PC-3 (cell line): ENCODE measurements at regions not wholly inside any gene's neighbourhood (a gene's known extent, or its start where the extent isn't known, plus 50 kb on each side); places are given as distances from the start of the nearest gene placed in this dataset.
A peak's percentile ranks its signal among the peaks of the same experiment; 100 is the strongest.

Experiments
- ATAC-seq: fragments of 200-7000 bp; cut with Tn5 transposase; 2 replicates; pipeline ENCODE4 v1.9.1; 2020; ENCODE audit warnings: mild to moderate bottlenecking, moderate library complexity
- BruUV-seq: library from RNA; stranded (reverse); fragments of 400-500 nt; replicated peaks from 2 replicates; lab custom pipeline; 2021; lab: Mats Ljungman, UMichigan
- CTCF ChIA-PET: fragments of 300-600 bp; sonication (Branson Sonifier 250); formaldehyde crosslinking; loops from one replicate; lab custom pipeline; 2022; ENCODE audit warnings: antibody characterized with exemption; lab: Charles Lee
- POLR2A ChIA-PET: fragments of 300-600 bp; sonication (Branson Sonifier 250); formaldehyde crosslinking; loops from one replicate; lab custom pipeline; 2022; ENCODE audit warnings: antibody characterized with exemption; ENCODE audit not compliant: unreplicated experiment; lab: Charles Lee
- DNase-seq: peaks from one replicate; pipeline ENCODE4 v3.0.0-alpha.2; 2015
- H2AFZ ChIP-seq: fragments of 300-600 bp; sonication (generic); 2 replicates; pipeline ENCODE4 v1.6.0; 2016; ENCODE audit warnings: antibody characterized with exemption, low read length
- H3F3A ChIP-seq: fragments of 300-600 bp; sonication (generic); one replicate; pipeline ENCODE4 v1.6.0; 2017; ENCODE audit warnings: antibody characterized with exemption, low read length, control low read depth, mild to moderate bottlenecking; ENCODE audit not compliant: unreplicated experiment
- H3K27ac ChIP-seq: fragments of 300-600 bp; sonication (generic); 2 replicates; pipeline ENCODE4 v1.5.1; 2016; ENCODE audit warnings: mild to moderate bottlenecking, low read length
- H3K27me3 ChIP-seq: fragments of 300-600 bp; sonication (generic); 2 replicates; pipeline ENCODE4 v1.6.1; 2016; ENCODE audit warnings: low read length, mixed read lengths
- H3K36me3 ChIP-seq: fragments of 300-600 bp; sonication (generic); 2 replicates; pipeline ENCODE4 v1.6.1; 2016; ENCODE audit warnings: low read depth, mixed run types, low read length, mixed read lengths
- H3K4me1 ChIP-seq: fragments of 300-600 bp; sonication (generic); 2 replicates; pipeline ENCODE4 v1.5.1; 2016; ENCODE audit warnings: low read length; ENCODE audit not compliant: insufficient read depth
- H3K4me2 ChIP-seq: fragments of 300-600 bp; sonication (generic); 2 replicates; pipeline ENCODE4 v1.6.0; 2016; ENCODE audit warnings: low read length
- H3K4me3 ChIP-seq: fragments of 300-600 bp; sonication (generic); 2 replicates; pipeline ENCODE4 v1.5.1; 2016; ENCODE audit warnings: mild to moderate bottlenecking, low read length, mixed read lengths
- H3K79me2 ChIP-seq: fragments of 300-600 bp; sonication (generic); 2 replicates; pipeline ENCODE4 v1.6.1; 2017; ENCODE audit warnings: low read length, mixed read lengths
- H3K9ac ChIP-seq: fragments of 300-600 bp; sonication (generic); 2 replicates; pipeline ENCODE4 v1.6.0; 2016; ENCODE audit warnings: mild to moderate bottlenecking, low read length
- H3K9me2 ChIP-seq: fragments of 300-600 bp; sonication (generic); replicated peaks from 2 replicates; pipeline ENCODE4 v1.6.1; 2016; ENCODE audit warnings: mixed run types, low read length, mixed read lengths
- H3K9me3 ChIP-seq: fragments of 300-600 bp; sonication (generic); 2 replicates; pipeline ENCODE4 v1.6.1; 2016; ENCODE audit warnings: low read length, mixed read lengths
- H4K20me1 ChIP-seq: fragments of 300-600 bp; sonication (generic); 2 replicates; pipeline ENCODE4 v1.6.1; 2016; ENCODE audit warnings: low read length, mixed read lengths
- CTCF ChIP-seq: fragments of 300-600 bp; sonication (generic); conservative IDR thresholded peaks from 2 replicates; pipeline ENCODE4 v1.5.1; 2017; ENCODE audit warnings: antibody characterized with exemption, low read depth, mild to moderate bottlenecking, low read length
- EZH2 ChIP-seq: fragments of 300-600 bp; sonication (generic); IDR thresholded peaks from one replicate; pipeline ENCODE4 v1.6.1; 2017; ENCODE audit warnings: antibody characterized with exemption, mild to moderate bottlenecking, low read length; ENCODE audit not compliant: unreplicated experiment
- EZH2phosphoT487 ChIP-seq: fragments of 300-600 bp; sonication (generic); IDR thresholded peaks from 2 replicates; pipeline ENCODE4 v1.6.1; 2018; ENCODE audit warnings: mild to moderate bottlenecking, antibody characterized with exemption, low read length, borderline replicate concordance
- intact Hi-C: fragments of 100-400 bp; cut with micrococcal nuclease; formaldehyde crosslinking; loops from 2 replicates; pipeline ENCODE4 v1.9.0; 2023

- Histone ChIP-seq H3K4me3 (peak overlapping the region; percentile 11; the same call in 1 of the 2 replicates), H3K9ac (peak overlapping the region; percentile 36), H3K27ac (peak overlapping the region; percentile 73), H4K20me1 (no peaks in the 10 kb centered on the region), H3K4me1 (peaks cover 25% of the 10 kb centered on the region), H3F3A (peaks cover 4% of the 10 kb centered on the region), H3K79me2 (no peaks in the 10 kb centered on the region), H3K4me2 (peak overlapping the region; percentile 64), H3K27me3 (no peaks in the 10 kb centered on the region), H3K9me3 (no peaks in the 10 kb centered on the region), H3K9me2 (no peaks in the 10 kb centered on the region), H2AFZ (peak overlapping the region; percentile 14), H3K36me3 (no peaks in the 10 kb centered on the region)
- CTCF ChIA-PET = no interaction called here
- TF ChIP-seq EZH2phosphoT487 = no peak
- no peak for TF ChIP-seq EZH2
- no peak for TF ChIP-seq CTCF
- intact Hi-C loops = no loop called here
- POLR2A ChIA-PET = no interaction called here
- peak; percentile 29 for ATAC-seq
- BruUV-seq = no TSS peak
- DNase-seq = peak; percentile 18
Measured at GRCh38 chr3:27545061-27545460, 60.9 kb upstream of the SLC4A7 start.

GRCh38 chr3:27544372-27544865, 60.2 kb upstream of the SLC4A7 start:
- intact Hi-C loops = loop anchor here (1.0 kb wide), 1 partner anchor 10 kb away; no protein-coding TSS in a partner anchor
- 0 out of 2 replicates have a peak overlapping the region, but pooled peaks have one; percentile 4 for H2AFZ ChIP-seq
- H3K9ac ChIP-seq = peak overlapping the region; percentile 36
- TF ChIP-seq EZH2 = no peak
- no peak for TF ChIP-seq EZH2phosphoT487
- no peak for TF ChIP-seq CTCF
- no peaks in the 10 kb centered on the region for H3K9me2 ChIP-seq
- peak overlapping the region; percentile 64 for H3K4me2 ChIP-seq
- H3K4me3 ChIP-seq = peak overlapping the region; percentile 11; the same call in 1 of the 2 replicates
- H4K20me1 ChIP-seq = no peaks in the 10 kb centered on the region
- no TSS peak for BruUV-seq
- no peaks in the 10 kb centered on the region for H3K36me3 ChIP-seq
- H3K4me1 ChIP-seq = peaks cover 25% of the 10 kb centered on the region
- H3K9me3 ChIP-seq = no peaks in the 10 kb centered on the region
- H3K27me3 ChIP-seq = no peaks in the 10 kb centered on the region
- ATAC-seq (peak; percentile 82), DNase-seq (peak; percentile 92)
- peaks cover 4% of the 10 kb centered on the region for H3F3A ChIP-seq
- ChIA-PET CTCF (no interaction called here), POLR2A (no interaction called here)
- H3K79me2 ChIP-seq = no peaks in the 10 kb centered on the region
- peak overlapping the region; percentile 73 for H3K27ac ChIP-seq

- ATAC-seq = no peak
- no peaks in the 10 kb centered on the region for H4K20me1 ChIP-seq
- H3K9me3 ChIP-seq = no peaks in the 10 kb centered on the region
- no peak overlapping the region for H3K9ac ChIP-seq
- DNase-seq = no peak
- no peaks in the 10 kb centered on the region for H3K27me3 ChIP-seq
- ChIA-PET CTCF (no interaction called here), POLR2A (no interaction called here)
- intact Hi-C loops = no loop called here
- H3F3A ChIP-seq = peaks cover 4% of the 10 kb centered on the region
- H3K27ac ChIP-seq = no peak overlapping the region
- H2AFZ ChIP-seq = no peak overlapping the region
- no TSS peak for BruUV-seq
- peaks cover 25% of the 10 kb centered on the region for H3K4me1 ChIP-seq
- H3K79me2 ChIP-seq = no peaks in the 10 kb centered on the region
- no peak overlapping the region for H3K4me3 ChIP-seq
- no peaks in the 10 kb centered on the region for H3K36me3 ChIP-seq
- H3K9me2 ChIP-seq = no peaks in the 10 kb centered on the region
- no peak overlapping the region for H3K4me2 ChIP-seq
- TF ChIP-seq EZH2 = no peak
Measured at GRCh38 chr3:27542476-27542875, 58.3 kb upstream of the SLC4A7 start.
